KOPT-K1 (cell line): ENCODE measurements at regions not wholly inside any gene's neighbourhood (a gene's known extent, or its start where the extent isn't known, plus 50 kb on each side); places are given as distances from the start of the nearest gene placed in this dataset.
A peak's percentile ranks its signal among the peaks of the same experiment; 100 is the strongest.
"Not testable (repeated sequence)": the region's sequence is repeated elsewhere in the genome, so short reads cannot be mapped to it uniquely, and the experiment has no call there.

ENCODE experiments used
- H3K27ac ChIP-seq: fragments of 200-600 bp; sonication (generic); 2 replicates; pipeline ENCODE4 v1.5.1; 2016; ENCODE audit warnings: antibody characterized with exemption, mild to moderate bottlenecking, low read depth, low read length; ENCODE audit not compliant: poor library complexity, severe bottlenecking
- H3K36me3 ChIP-seq: fragments of 200-600 bp; sonication (generic); 2 replicates; pipeline ENCODE4 v1.5.1; 2017; ENCODE audit warnings: antibody characterized with exemption, mild to moderate bottlenecking, low read length, moderate library complexity; ENCODE audit not compliant: insufficient read depth
- H3K9me3 ChIP-seq: fragments of 200-600 bp; sonication (generic); 2 replicates; pipeline ENCODE4 v1.5.1; 2017; ENCODE audit warnings: antibody characterized with exemption, low read length, mild to moderate bottlenecking; ENCODE audit not compliant: insufficient read depth, poor library complexity, severe bottlenecking

- Histone ChIP-seq H3K27ac (no peak overlapping the region), H3K9me3 (peaks cover 4% of the 10 kb centered on the region), H3K36me3 (no peaks in the 10 kb centered on the region)
Measured at GRCh38 chr1:182331387-182331786, 60.2 kb downstream of the GLUL start.

GRCh38 chr1:182330303-182330702 is 61.3 kb downstream of the GLUL start:
- no peak overlapping the region for H3K27ac ChIP-seq
- H3K36me3 ChIP-seq = no peaks in the 10 kb centered on the region
- peaks cover 4% of the 10 kb centered on the region for H3K9me3 ChIP-seq

- no peak overlapping the region for H3K27ac ChIP-seq
- no peaks in the 10 kb centered on the region for H3K36me3 ChIP-seq
- peaks cover 4% of the 10 kb centered on the region for H3K9me3 ChIP-seq
Measured at GRCh38 chr1:182329471-182329870, 62.1 kb downstream of the GLUL start.

DNA sequence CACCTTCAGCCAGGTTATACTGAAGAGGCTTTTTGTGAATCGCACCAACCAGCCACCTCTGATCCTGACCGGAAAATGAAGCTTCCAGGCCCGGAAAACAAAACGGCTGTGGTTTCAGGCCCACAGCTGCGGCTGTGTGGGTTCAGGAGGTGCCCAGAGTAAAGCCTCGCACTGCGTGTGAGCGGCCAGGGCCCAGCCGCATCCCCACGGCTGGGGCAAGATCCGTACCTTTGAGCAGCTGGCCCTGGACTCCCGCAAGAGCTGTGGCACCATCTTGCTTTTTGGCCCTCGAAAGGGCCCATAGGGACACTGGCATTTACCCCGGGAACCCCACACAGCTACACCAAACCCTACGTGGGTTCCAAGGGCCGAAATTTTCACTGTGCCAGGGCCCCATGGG is 63.0 kb downstream of the GLUL start:
- Histone ChIP-seq H3K27ac (no peak overlapping the region), H3K9me3 (peaks cover 4% of the 10 kb centered on the region), H3K36me3 (no peaks in the 10 kb centered on the region)

DNA sequence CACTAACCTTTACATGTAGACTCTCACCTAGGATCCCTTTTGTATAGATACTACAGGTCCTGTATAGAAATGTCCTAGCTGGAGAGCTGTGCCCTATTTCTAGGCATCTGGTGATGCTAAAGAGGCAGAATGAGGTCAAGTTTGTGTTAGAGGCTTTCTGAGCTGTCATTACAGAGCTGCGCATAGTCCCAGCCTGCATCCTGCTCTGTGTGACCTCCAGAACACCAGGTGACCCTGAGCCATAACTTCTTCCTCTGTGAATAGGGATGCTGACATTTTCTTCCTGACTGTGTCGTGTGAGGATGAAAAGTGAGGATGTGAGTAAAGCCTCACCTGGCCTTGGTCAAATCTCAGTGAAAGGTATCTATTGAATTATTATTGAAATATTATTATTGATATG is 66.3 kb downstream of the GLUL start:
- H3K27ac ChIP-seq = no peak overlapping the region
- peaks cover 4% of the 10 kb centered on the region for H3K9me3 ChIP-seq
- no peaks in the 10 kb centered on the region for H3K36me3 ChIP-seq

GRCh38 chr1:182321532-182321931 is 70.1 kb downstream of the GLUL start:
- H3K27ac ChIP-seq, H3K9me3 ChIP-seq, H3K36me3 ChIP-seq: not testable (repeated sequence)

DNA sequence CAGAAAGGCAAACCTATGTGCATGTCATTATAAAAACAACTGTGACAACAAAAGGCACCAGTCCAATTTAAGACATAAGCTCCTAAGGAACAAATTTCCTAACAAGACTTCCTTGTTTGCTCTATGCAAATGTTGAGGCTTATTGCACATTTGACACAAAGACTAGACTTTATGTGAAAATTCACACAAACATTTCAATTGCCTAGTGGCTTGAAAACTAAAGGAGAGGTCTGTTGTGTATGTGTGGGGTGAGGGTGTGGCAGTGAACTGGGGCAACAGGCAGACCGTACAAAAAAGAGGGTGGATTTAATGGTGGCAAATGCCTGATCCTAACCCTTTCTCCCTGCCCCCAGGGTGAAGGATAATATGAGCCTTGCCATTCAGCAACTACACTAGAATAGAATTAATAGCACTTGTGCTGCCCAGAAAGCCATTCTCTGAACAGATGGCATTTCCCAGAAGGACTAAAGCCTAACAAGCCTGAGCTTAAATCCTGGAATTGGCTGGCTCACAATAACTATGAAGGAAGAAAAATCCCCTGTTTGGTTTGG is 73.9 kb downstream of the GLUL start:
- no peaks in the 10 kb centered on the region for H3K9me3 ChIP-seq
- H3K36me3 ChIP-seq = no peaks in the 10 kb centered on the region
- H3K27ac ChIP-seq = no peak overlapping the region

- H3K9me3 ChIP-seq, H3K27ac ChIP-seq, H3K36me3 ChIP-seq: not testable (repeated sequence)
Measured at GRCh38 chr1:182316454-182316853, 75.1 kb downstream of the GLUL start.

DNA sequence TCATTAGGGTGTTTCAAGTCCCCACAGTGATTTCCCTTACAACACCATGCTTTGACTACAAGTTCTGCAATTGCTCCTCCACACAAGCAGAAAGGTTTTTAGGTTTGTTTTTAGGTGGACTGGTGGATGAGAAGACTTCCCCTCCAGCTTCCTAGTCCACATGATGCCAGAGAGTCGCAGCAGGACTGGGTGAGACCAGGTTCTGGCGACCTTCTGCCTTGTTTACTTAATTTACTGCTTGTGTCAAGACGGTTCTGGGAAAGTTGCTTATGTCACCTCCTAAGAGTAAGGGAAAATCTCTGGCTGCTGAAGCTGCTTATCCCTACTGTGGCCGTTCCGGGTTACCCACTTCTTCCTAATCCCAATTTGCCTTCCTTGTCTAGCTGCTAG is 76.4 kb downstream of the GLUL start:
- Histone ChIP-seq H3K27ac (no peak overlapping the region), H3K9me3 (no peaks in the 10 kb centered on the region), H3K36me3 (no peaks in the 10 kb centered on the region)

- no peak overlapping the region for H3K27ac ChIP-seq
- no peaks in the 10 kb centered on the region for H3K36me3 ChIP-seq
- no peaks in the 10 kb centered on the region for H3K9me3 ChIP-seq
Measured at GRCh38 chr1:182309631-182310351, 81.8 kb downstream of the GLUL start.

DNA sequence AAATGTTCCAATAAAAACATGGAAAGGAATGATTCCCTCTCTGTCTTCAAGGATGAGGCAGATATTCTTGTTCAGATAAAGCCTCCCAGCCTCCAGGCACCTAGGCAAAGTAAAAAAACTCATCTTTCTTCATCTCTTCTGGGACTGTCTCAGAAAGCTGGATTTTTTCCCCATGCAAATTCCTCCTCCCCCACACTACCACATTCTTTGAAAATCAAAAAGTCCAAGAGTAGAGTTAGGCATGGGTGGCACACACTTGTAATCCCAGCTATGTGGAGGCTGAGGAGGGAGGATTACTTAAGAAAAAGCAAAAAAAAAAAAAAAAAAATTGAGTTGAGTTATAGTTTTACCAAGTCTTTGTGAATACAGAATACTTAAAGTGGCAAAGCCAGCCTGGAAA is 82.8 kb downstream of the GLUL start:
- H3K36me3 ChIP-seq = no peaks in the 10 kb centered on the region
- H3K27ac ChIP-seq = no peak overlapping the region
- no peaks in the 10 kb centered on the region for H3K9me3 ChIP-seq

DNA sequence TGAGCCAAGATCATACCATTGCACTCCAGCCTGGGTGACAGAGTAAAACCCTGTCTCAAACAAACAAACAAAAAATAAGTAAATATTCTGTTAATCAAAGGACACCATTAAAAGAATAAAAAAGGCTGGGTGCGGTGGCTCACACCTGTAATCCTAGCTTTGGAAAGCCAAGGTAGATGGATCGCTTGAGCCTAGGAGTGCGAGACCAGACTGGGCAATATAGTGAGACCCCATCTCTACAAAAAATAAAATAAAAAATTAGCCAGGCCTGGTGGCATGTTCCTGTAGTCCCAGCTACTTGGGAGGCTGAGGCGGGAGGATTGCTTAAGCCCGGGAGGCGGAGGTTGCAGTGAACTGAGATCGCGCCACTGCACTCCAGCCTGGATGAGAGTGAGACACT is 84.1 kb downstream of the GLUL start:
- not testable (repeated sequence) for H3K9me3 ChIP-seq, H3K36me3 ChIP-seq, H3K27ac ChIP-seq

GRCh38 chr1:182305861-182306260 is 85.7 kb downstream of the GLUL start:
- no peaks in the 10 kb centered on the region for H3K9me3 ChIP-seq
- H3K27ac ChIP-seq = no peak overlapping the region
- no peaks in the 10 kb centered on the region for H3K36me3 ChIP-seq

GRCh38 chr1:182304627-182305026 is 87.0 kb downstream of the GLUL start:
- Histone ChIP-seq H3K36me3 (no peaks in the 10 kb centered on the region), H3K27ac (peak overlapping the region; percentile 91)

GRCh38 chr1:182304218-182304617 is 87.4 kb downstream of the GLUL start:
- H3K9me3 ChIP-seq = no peaks in the 10 kb centered on the region
- H3K36me3 ChIP-seq = no peaks in the 10 kb centered on the region
- peak overlapping the region; percentile 91 for H3K27ac ChIP-seq

More at GRCh38 chr1:182304627-182305026, 87.0 kb downstream of the GLUL start:
- H3K9me3 ChIP-seq = no peaks in the 10 kb centered on the region

- H3K9me3 ChIP-seq = no peaks in the 10 kb centered on the region
- peak overlapping the region; percentile 91 for H3K27ac ChIP-seq
- no peaks in the 10 kb centered on the region for H3K36me3 ChIP-seq
Measured at GRCh38 chr1:182303778-182304177, 87.8 kb downstream of the GLUL start.
